ENCODE measurements at regions not wholly inside any gene's neighbourhood (a gene's known extent, or its start where the extent isn't known, plus 50 kb on each side); places are given as distances from the start of the nearest gene placed in this dataset.

DNA sequence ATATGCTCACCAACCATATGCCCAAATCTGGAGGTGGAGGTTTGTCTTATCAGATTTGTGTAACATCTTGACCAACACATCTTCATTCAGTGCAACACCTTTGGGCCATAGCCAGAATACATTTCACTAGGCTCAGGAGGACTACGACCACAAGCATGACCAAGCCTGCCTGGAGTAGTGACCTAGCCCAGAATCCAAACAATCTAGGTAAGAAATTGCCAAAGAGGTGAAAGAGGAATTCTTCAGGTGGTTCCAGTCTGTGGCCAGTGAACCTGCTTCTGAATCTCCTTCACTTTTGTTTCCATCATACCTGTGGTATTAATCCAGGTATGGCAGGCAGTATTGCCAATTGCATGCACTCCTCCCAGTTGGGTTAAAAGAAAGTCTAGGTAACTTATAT, 112.8 kb upstream of the RAB18 start:
- Histone ChIP-seq H3K4ac (ENCODE audit: low read depth, low read length) (no peak overlapping the region), H4K8ac (ENCODE audit: low read depth in 2 of 2, low read length in 2 of 2) (no peak overlapping the region), H2BK120ac (ENCODE audit: low read depth, low read length) (no peak overlapping the region), H3K9me1 (ENCODE audit: insufficient read depth, low read length) (no peaks in the 10 kb centered on the region), H2AFZ (replicated peaks; ENCODE audit: low read length, poor library complexity) (no peak overlapping the region), H2BK15ac (ENCODE audit: low read depth, low read length) (no peak overlapping the region), H4K5ac (ENCODE audit: low read depth, low read length) (no peak overlapping the region), H3K4me2 (ENCODE audit: low read depth, low read length) (no peak overlapping the region), H2BK20ac (ENCODE audit: low read depth, low read length) (no peak overlapping the region), H3K36me3 (ENCODE audit: control insufficient read depth, insufficient read depth, low read length) (no peaks in the 10 kb centered on the region), H2AK9ac (replicated peaks; ENCODE audit: low read depth, low read length, poor library complexity) (no peak overlapping the region), H4K20me1 (ENCODE audit: insufficient read depth, low read length) (no peaks in the 10 kb centered on the region), H3K27me3 (ENCODE audit: control insufficient read depth, insufficient read depth, low read length) (peaks cover 4% of the 10 kb centered on the region; the same call in 1 of the 2 replicates), H3K14ac (replicated peaks; ENCODE audit: low read depth, low read length) (no peak overlapping the region), H3K56ac (ENCODE audit: extremely low read depth, insufficient read depth, low read length) (no peak overlapping the region), H3K4me1 (ENCODE audit: control insufficient read depth, insufficient read depth, low read length) (no peaks in the 10 kb centered on the region), H3K27ac (ENCODE audit: insufficient read depth, low read length) (no peak overlapping the region), H3K18ac (ENCODE audit: low read depth, low read length) (no peak overlapping the region), H3K79me1 (ENCODE audit: low read depth in 1 of 2, low read length in 2 of 2) (no peaks in the 10 kb centered on the region), H3K9me3 (ENCODE audit: control insufficient read depth, insufficient read depth, low read length) (no peaks in the 10 kb centered on the region), H3K9ac (ENCODE audit: low read depth, low read length) (no peak overlapping the region), H2AK5ac (ENCODE audit: low read depth, low read length) (no peak overlapping the region), H3K4me3 (ENCODE audit: insufficient read depth, low read depth, low read length) (no peak overlapping the region), H4K91ac (ENCODE audit: insufficient read depth, low read depth, low read length) (no peak overlapping the region), H2BK5ac (ENCODE audit: low read depth, low read length, poor library complexity, severe bottlenecking) (no peak overlapping the region), H3K23ac (ENCODE audit: low read depth, low read length) (no peak overlapping the region)
- no peak for ATAC-seq (ENCODE audit: low read depth)
- intact Hi-C loops (cut with micrococcal nuclease) (no loop called here), in situ Hi-C loops (cut with MboI; ENCODE audit: low sequenced_read_pairs) (no loop called here), dilution Hi-C loops (cut with HindIII; ENCODE audit: low sequenced_read_pairs, unreplicated experiment) (no loop called here)
- TF ChIP-seq, protein P1, sequence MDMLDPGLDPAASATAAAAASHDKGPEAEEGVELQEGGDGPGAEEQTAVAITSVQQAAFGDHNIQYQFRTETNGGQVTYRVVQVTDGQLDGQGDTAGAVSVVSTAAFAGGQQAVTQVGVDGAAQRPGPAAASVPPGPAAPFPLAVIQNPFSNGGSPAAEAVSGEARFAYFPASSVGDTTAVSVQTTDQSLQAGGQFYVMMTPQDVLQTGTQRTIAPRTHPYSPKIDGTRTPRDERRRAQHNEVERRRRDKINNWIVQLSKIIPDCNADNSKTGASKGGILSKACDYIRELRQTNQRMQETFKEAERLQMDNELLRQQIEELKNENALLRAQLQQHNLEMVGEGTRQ (IDR thresholded peaks at IDR 0.05; ENCODE audit: low read depth, low read length): no peak
- TF ChIP-seq FOS (IDR thresholded peaks at IDR 0.05; ENCODE audit: low read depth, low read length) (no peak), RFX5 (IDR thresholded peaks at IDR 0.05; ENCODE audit: low read depth, low read length) (no peak), CEBPB (IDR thresholded peaks at IDR 0.05; ENCODE audit: low read depth, low read length) (no peak), MAFK (IDR thresholded peaks at IDR 0.05; ENCODE audit: low read depth, low read length) (no peak), SMC3 (IDR thresholded peaks at IDR 0.05; ENCODE audit: low read depth, low read length) (no peak), RAD21 (IDR thresholded peaks at IDR 0.05; ENCODE audit: low read length) (no peak), POLR2A (IDR thresholded peaks at IDR 0.05; ENCODE audit: low read depth, low read length) (no peak), MXI1 (IDR thresholded peaks at IDR 0.05; ENCODE audit: borderline replicate concordance, low read depth, low read length) (no peak), RCOR1 (IDR thresholded peaks at IDR 0.05; ENCODE audit: insufficient replicate concordance, low read length) (no peak), NFE2L2 (IDR thresholded peaks at IDR 0.05; ENCODE audit: low read depth, low read length) (no peak), BHLHE40 (IDR thresholded peaks at IDR 0.05; ENCODE audit: low read depth, low read length) (no peak), MAZ (IDR thresholded peaks at IDR 0.05; ENCODE audit: borderline replicate concordance, low read depth, low read length) (no peak), CHD1 (IDR thresholded peaks at IDR 0.05; ENCODE audit: low read depth, low read length) (no peak)
- TF ChIP-seq, protein P2, sequence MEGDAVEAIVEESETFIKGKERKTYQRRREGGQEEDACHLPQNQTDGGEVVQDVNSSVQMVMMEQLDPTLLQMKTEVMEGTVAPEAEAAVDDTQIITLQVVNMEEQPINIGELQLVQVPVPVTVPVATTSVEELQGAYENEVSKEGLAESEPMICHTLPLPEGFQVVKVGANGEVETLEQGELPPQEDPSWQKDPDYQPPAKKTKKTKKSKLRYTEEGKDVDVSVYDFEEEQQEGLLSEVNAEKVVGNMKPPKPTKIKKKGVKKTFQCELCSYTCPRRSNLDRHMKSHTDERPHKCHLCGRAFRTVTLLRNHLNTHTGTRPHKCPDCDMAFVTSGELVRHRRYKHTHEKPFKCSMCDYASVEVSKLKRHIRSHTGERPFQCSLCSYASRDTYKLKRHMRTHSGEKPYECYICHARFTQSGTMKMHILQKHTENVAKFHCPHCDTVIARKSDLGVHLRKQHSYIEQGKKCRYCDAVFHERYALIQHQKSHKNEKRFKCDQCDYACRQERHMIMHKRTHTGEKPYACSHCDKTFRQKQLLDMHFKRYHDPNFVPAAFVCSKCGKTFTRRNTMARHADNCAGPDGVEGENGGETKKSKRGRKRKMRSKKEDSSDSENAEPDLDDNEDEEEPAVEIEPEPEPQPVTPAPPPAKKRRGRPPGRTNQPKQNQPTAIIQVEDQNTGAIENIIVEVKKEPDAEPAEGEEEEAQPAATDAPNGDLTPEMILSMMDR (conservative IDR thresholded peaks at IDR 0.05; ENCODE audit: low read depth, low read length): no peak
- TF ChIP-seq, protein P3, sequence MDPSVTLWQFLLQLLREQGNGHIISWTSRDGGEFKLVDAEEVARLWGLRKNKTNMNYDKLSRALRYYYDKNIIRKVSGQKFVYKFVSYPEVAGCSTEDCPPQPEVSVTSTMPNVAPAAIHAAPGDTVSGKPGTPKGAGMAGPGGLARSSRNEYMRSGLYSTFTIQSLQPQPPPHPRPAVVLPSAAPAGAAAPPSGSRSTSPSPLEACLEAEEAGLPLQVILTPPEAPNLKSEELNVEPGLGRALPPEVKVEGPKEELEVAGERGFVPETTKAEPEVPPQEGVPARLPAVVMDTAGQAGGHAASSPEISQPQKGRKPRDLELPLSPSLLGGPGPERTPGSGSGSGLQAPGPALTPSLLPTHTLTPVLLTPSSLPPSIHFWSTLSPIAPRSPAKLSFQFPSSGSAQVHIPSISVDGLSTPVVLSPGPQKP (IDR thresholded peaks at IDR 0.05; ENCODE audit: borderline replicate concordance, low read depth, low read length): no peak
- ChIA-PET CTCF (no interaction called here), POLR2A (ENCODE audit: unreplicated experiment) (no interaction called here)
- WGBS, 2 experiments (ENCODE audit: extremely low coverage in 2 of 2, insufficient read length in 1 of 2): no CpG with 5 or more reads among the region's 1 CpG
- BruUV-seq (replicated peaks): no TSS peak
- no peak for DNase-seq
